ENCODE measurements at regions not wholly inside any gene's neighbourhood (a gene's known extent, or its start where the extent isn't known, plus 50 kb on each side); places are given as distances from the start of the nearest gene placed in this dataset.
A peak's percentile ranks its signal among the peaks of the same experiment; 100 is the strongest.

- Histone ChIP-seq H3K9me2 (no peaks in the 10 kb centered on the region), H3K36me3 (replicated peaks in 1 of 2; ENCODE audit: control insufficient read depth in 1 of 2, insufficient read depth in 2 of 2, low read length in 1 of 2) (no peaks in the 10 kb centered on the region), H2AFZ (ENCODE audit: low read depth) (no peak overlapping the region), H3K9me3 (no peaks in the 10 kb centered on the region), H3F3A (replicated peaks; ENCODE audit: insufficient read depth) (no peaks in the 10 kb centered on the region), H3K4me2 (no peak overlapping the region), H3K79me2 (ENCODE audit: insufficient read depth) (no peaks in the 10 kb centered on the region), H3K27ac (ENCODE audit: low read depth in 2 of 2, low read length in 1 of 2) (no peak overlapping the region), H3K9ac (no peak overlapping the region), H4K20me1 (ENCODE audit: insufficient read depth) (no peaks in the 10 kb centered on the region), H3K4me3 (ENCODE audit: low read depth in 2 of 2, low read length in 1 of 2) (no peak overlapping the region), H3K4me1 (ENCODE audit: control insufficient read depth in 1 of 2, insufficient read depth in 2 of 2, low read depth in 1 of 2, low read length in 1 of 2) (no peaks in the 10 kb centered on the region), H3K27me3 (ENCODE audit: insufficient read depth) (no peaks in the 10 kb centered on the region)
- WGBS (ENCODE audit: low lambda C conversion rate): 20% methylated on average over 2 of the region's 2 CpGs
- POLR2A ChIA-PET: no interaction called here
- TF ChIP-seq NFIC (IDR thresholded peaks at IDR 0.05; ENCODE audit: borderline replicate concordance) (no peak), IRF3 (IDR thresholded peaks at IDR 0.05; ENCODE audit: low read depth, low read length) (no peak), EZH2phosphoT487 (IDR thresholded peaks at IDR 0.05; ENCODE audit: borderline replicate concordance, low read depth) (no peak), CTCF (IDR thresholded peaks at IDR 0.05) (peak; percentile 44), MEF2A (IDR thresholded peaks at IDR 0.05; ENCODE audit: borderline replicate concordance, low read depth) (no peak), RAD21 (IDR thresholded peaks at IDR 0.05; ENCODE audit: low read length) (no peak), SIN3A (IDR thresholded peaks at IDR 0.05; ENCODE audit: borderline replicate concordance, low read depth, low read length) (no peak)
- CTCF ChIA-PET: interaction anchor here (0.6 to 1.0 kb wide), 2 partner anchors 20 to 1193 kb away, joined by 3 read pairs; no protein-coding TSS in a partner anchor
- DNase-seq: no peak
These were observed 404.6 kb downstream of the SI start for GRCh38 chr3:164673738-164674137.

- Histone ChIP-seq H2AFZ (ENCODE audit: low read depth) (no peak overlapping the region), H4K20me1 (ENCODE audit: insufficient read depth) (no peaks in the 10 kb centered on the region), H3K27me3 (ENCODE audit: insufficient read depth) (no peaks in the 10 kb centered on the region), H3K27ac (ENCODE audit: low read depth in 2 of 2, low read length in 1 of 2) (no peak overlapping the region), H3K36me3 (replicated peaks in 1 of 2; ENCODE audit: control insufficient read depth in 1 of 2, insufficient read depth in 2 of 2, low read length in 1 of 2) (no peaks in the 10 kb centered on the region), H3F3A (replicated peaks; ENCODE audit: insufficient read depth) (no peaks in the 10 kb centered on the region), H3K9me3 (no peaks in the 10 kb centered on the region), H3K4me1 (ENCODE audit: control insufficient read depth in 1 of 2, insufficient read depth in 2 of 2, low read depth in 1 of 2, low read length in 1 of 2) (no peaks in the 10 kb centered on the region; a peak in 1 of 4 replicates), H3K79me2 (ENCODE audit: insufficient read depth) (no peaks in the 10 kb centered on the region), H3K9ac (no peak overlapping the region), H3K4me2 (no peak overlapping the region), H3K9me2 (no peaks in the 10 kb centered on the region), H3K4me3 (ENCODE audit: low read depth in 2 of 2, low read length in 1 of 2) (no peak overlapping the region)
- ChIA-PET POLR2A (no interaction called here), CTCF (interaction anchor here (0.6 kb wide), 1 partner anchor 527 kb away, joined by 3 read pairs; no protein-coding TSS in a partner anchor)
- DNase-seq: no peak
- TF ChIP-seq RAD21 (IDR thresholded peaks at IDR 0.05; ENCODE audit: low read length) (no peak), MEF2A (IDR thresholded peaks at IDR 0.05; ENCODE audit: borderline replicate concordance, low read depth) (no peak), USF1 (IDR thresholded peaks at IDR 0.05; ENCODE audit: borderline replicate concordance, low read depth) (no peak), PBX3 (IDR thresholded peaks at IDR 0.05) (no peak), FOXJ3 (CRISPR knock-in tag; IDR thresholded peaks at IDR 0.05) (no peak), CTCF (IDR thresholded peaks at IDR 0.05) (no peak), SMC3 (IDR thresholded peaks at IDR 0.05; ENCODE audit: low read depth, low read length) (no peak)
- WGBS (ENCODE audit: low lambda C conversion rate): 16% methylated on average over 1 of the region's 1 CpG
These were observed 420.2 kb downstream of the SI start for GRCh38 chr3:164658125-164658524.

All from SK-N-SH (cell line).